Activated CD4-positive, alpha-beta T cell treated with anti-CD3 and anti-CD28 coated beads, Interleukin-2, amount 10 ng/mL, durations not matched to agents 24 days and 14 days (primary cell): ENCODE measurements at regions not wholly inside any gene's neighbourhood (a gene's known extent, or its start where the extent isn't known, plus 50 kb on each side); places are given as distances from the start of the nearest gene placed in this dataset.

Experiments used
- DNase-seq: peaks from one replicate; pipeline ENCODE4 v3.0.0; 2022
- H3K27ac Mint-ChIP-seq: one replicate; pipeline ENCODE4 v1.8.0; 2022; ENCODE audit warnings: mild to moderate bottlenecking, mixed read lengths
- H3K27me3 Mint-ChIP-seq: one replicate; pipeline ENCODE4 v1.8.0; 2022; ENCODE audit warnings: mixed read lengths
- H3K36me3 Mint-ChIP-seq: one replicate; pipeline ENCODE4 v1.8.0; 2022; ENCODE audit warnings: low read depth, mild to moderate bottlenecking, mixed read lengths
- H3K4me1 Mint-ChIP-seq: one replicate; pipeline ENCODE4 v1.8.0; 2021; ENCODE audit warnings: mixed read lengths
- H3K4me3 Mint-ChIP-seq: one replicate; pipeline ENCODE4 v1.8.0; 2022; ENCODE audit warnings: mild to moderate bottlenecking, moderate library complexity, mixed read lengths
- H3K9me3 Mint-ChIP-seq: one replicate; pipeline ENCODE4 v1.8.0; 2021; ENCODE audit warnings: mixed read lengths
- intact Hi-C: fragments of 100-400 bp; cut with micrococcal nuclease; formaldehyde crosslinking; loops from one replicate; pipeline ENCODE4 v1.15.1; 2023

GRCh38 chr14:101220921-101221510, 317.5 kb upstream of the RTL1 start:
- intact Hi-C loops = no loop called here
- H3K4me1 Mint-ChIP-seq = no peaks in the 10 kb centered on the region
- H3K27me3 Mint-ChIP-seq = no peaks in the 10 kb centered on the region
- no peaks in the 10 kb centered on the region for H3K9me3 Mint-ChIP-seq
- H3K36me3 Mint-ChIP-seq = no peaks in the 10 kb centered on the region
- H3K27ac Mint-ChIP-seq = no peak overlapping the region
- no peak for DNase-seq
- no peak overlapping the region for H3K4me3 Mint-ChIP-seq

- intact Hi-C loops = no loop called here
- H3K4me3 Mint-ChIP-seq = no peak overlapping the region
- H3K9me3 Mint-ChIP-seq = no peaks in the 10 kb centered on the region
- H3K36me3 Mint-ChIP-seq = no peaks in the 10 kb centered on the region
- no peaks in the 10 kb centered on the region for H3K4me1 Mint-ChIP-seq
- DNase-seq = no peak
- H3K27ac Mint-ChIP-seq = no peak overlapping the region
- H3K27me3 Mint-ChIP-seq = no peaks in the 10 kb centered on the region
Observed at GRCh38 chr14:101221549-101222160, 318.1 kb upstream of the RTL1 start.

- Mint-ChIP-seq H3K27me3 (no peaks in the 10 kb centered on the region), H3K4me3 (no peak overlapping the region), H3K4me1 (no peaks in the 10 kb centered on the region), H3K27ac (no peak overlapping the region), H3K9me3 (no peaks in the 10 kb centered on the region), H3K36me3 (no peaks in the 10 kb centered on the region)
- intact Hi-C loops = no loop called here
- DNase-seq = no peak
Observed at GRCh38 chr14:101222362-101223070, 319.0 kb upstream of the RTL1 start.

GRCh38 chr14:101223127-101223526, 319.6 kb upstream of the RTL1 start:
- Mint-ChIP-seq H3K27me3 (no peaks in the 10 kb centered on the region), H3K27ac (no peak overlapping the region), H3K36me3 (no peaks in the 10 kb centered on the region), H3K4me3 (no peak overlapping the region), H3K9me3 (no peaks in the 10 kb centered on the region), H3K4me1 (no peaks in the 10 kb centered on the region)
- DNase-seq = no peak
- intact Hi-C loops = no loop called here

GRCh38 chr14:101223561-101224162, 320.1 kb upstream of the RTL1 start:
- Mint-ChIP-seq H3K9me3 (no peaks in the 10 kb centered on the region), H3K27ac (no peak overlapping the region), H3K27me3 (no peaks in the 10 kb centered on the region), H3K36me3 (no peaks in the 10 kb centered on the region), H3K4me3 (no peak overlapping the region), H3K4me1 (no peaks in the 10 kb centered on the region)
- no peak for DNase-seq
- intact Hi-C loops = no loop called here

DNA sequence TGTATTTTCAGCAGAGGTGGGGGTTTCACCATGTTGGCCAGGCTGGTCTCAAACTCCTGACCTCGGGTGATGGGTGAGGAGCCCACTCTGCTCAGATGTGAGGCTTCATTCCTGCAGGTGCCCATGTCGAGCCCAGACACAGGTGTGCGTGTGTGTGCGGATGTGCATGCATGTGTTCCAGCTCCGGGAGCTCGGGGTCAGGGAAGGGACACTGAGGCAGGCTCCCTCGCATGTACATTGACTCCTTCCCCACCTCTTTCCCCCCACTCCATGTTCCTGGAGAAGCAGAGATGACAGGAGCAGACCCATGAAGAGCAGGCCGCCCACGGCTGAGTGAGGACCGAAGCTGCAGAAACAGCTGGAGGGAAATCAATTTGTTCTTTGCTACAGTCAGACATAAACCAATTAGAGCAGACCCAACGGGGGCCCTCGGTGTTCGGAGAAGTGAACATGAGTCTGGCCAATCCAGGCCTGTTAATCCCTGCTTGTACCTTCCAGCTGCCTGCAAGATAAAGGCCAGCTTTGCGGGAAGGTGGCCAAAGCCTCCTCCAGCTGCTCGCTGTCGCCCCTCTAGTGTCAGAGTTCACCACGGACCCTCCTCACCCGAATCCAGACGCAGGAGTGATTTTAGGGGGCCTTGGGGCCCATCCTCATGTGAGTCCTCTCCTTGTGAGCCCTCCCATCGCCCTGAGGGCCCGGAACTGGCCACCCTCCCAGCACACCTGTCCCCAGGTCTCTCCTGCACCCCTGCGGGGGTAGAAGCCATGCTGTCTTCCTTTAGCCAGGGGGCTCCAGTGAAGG, 321.0 kb upstream of the RTL1 start:
- no peak for DNase-seq
- no peaks in the 10 kb centered on the region for H3K27me3 Mint-ChIP-seq
- H3K4me1 Mint-ChIP-seq = no peaks in the 10 kb centered on the region
- H3K9me3 Mint-ChIP-seq = no peaks in the 10 kb centered on the region
- no peak overlapping the region for H3K4me3 Mint-ChIP-seq
- intact Hi-C loops = no loop called here
- no peak overlapping the region for H3K27ac Mint-ChIP-seq
- no peaks in the 10 kb centered on the region for H3K36me3 Mint-ChIP-seq

DNA sequence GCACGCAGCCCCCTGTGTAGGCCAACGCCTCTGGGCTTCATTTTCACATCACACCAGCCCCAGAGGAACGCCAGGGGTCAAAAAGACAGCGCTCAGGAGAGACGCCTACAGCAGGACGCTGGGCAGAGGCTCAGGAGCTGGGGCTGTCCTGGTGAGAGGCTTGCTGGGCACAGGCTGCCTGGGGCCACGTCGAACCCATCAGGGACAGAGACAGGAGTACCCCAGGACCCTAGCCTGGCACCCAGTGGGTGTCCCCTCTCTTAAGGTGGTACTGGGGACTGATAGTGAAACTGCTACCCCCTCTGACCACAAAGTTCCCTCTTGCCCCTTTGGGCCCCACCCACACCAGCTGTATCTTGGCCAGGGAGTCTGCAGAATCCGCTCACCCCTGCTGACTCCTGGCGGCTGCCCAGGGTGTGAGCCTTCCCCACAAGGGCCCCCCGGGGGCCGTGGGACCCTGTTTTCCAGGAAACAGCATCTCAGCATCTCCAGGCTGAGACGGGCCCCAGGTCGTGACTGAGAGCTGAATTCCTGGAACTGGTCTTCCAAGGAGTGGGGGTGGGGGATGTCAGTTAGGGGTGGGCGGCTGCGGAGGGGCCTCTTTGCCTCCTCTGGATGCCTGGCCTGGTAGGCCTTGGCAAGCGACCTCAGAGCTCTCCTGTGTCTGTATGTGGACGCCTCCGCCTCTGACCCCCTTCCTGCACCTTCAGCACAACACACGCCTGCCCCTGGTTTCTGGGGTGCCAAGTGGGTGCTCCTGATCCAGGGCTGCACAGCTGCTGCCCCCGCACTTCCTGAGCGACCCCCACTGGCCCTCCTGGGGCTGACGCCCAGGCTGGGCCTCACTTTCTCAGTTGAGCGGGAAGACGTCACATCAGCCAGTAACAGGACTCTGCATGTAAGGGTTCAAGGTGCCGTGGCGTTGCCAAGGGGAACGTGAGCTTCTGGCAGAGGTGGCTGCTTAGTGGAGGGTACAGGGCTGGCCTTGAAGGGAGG, 321.9 kb upstream of the RTL1 start:
- no peak for DNase-seq
- Mint-ChIP-seq H3K36me3 (no peaks in the 10 kb centered on the region), H3K4me3 (no peak overlapping the region), H3K27me3 (no peaks in the 10 kb centered on the region), H3K4me1 (no peaks in the 10 kb centered on the region), H3K27ac (no peak overlapping the region), H3K9me3 (no peaks in the 10 kb centered on the region)
- intact Hi-C loops = no loop called here

GRCh38 chr14:101226265-101226602, 322.7 kb upstream of the RTL1 start:
- H3K4me3 Mint-ChIP-seq = no peak overlapping the region
- no peaks in the 10 kb centered on the region for H3K9me3 Mint-ChIP-seq
- no peak for DNase-seq
- no peak overlapping the region for H3K27ac Mint-ChIP-seq
- no peaks in the 10 kb centered on the region for H3K4me1 Mint-ChIP-seq
- H3K27me3 Mint-ChIP-seq = no peaks in the 10 kb centered on the region
- intact Hi-C loops = no loop called here
- no peaks in the 10 kb centered on the region for H3K36me3 Mint-ChIP-seq

GRCh38 chr14:101226603-101227425, 323.3 kb upstream of the RTL1 start:
- Mint-ChIP-seq H3K4me3 (no peak overlapping the region), H3K36me3 (no peaks in the 10 kb centered on the region), H3K4me1 (no peaks in the 10 kb centered on the region), H3K27ac (no peak overlapping the region), H3K27me3 (no peaks in the 10 kb centered on the region), H3K9me3 (no peaks in the 10 kb centered on the region)
- DNase-seq = no peak
- intact Hi-C loops = no loop called here

GRCh38 chr14:101227611-101228594, 324.4 kb upstream of the RTL1 start:
- no peak for DNase-seq
- Mint-ChIP-seq H3K36me3 (no peaks in the 10 kb centered on the region), H3K9me3 (no peaks in the 10 kb centered on the region), H3K4me1 (no peaks in the 10 kb centered on the region), H3K27ac (no peak overlapping the region), H3K27me3 (no peaks in the 10 kb centered on the region), H3K4me3 (no peak overlapping the region)
- intact Hi-C loops = no loop called here

GRCh38 chr14:101228949-101229541, 325.5 kb upstream of the RTL1 start:
- no peak overlapping the region for H3K27ac Mint-ChIP-seq
- no peaks in the 10 kb centered on the region for H3K36me3 Mint-ChIP-seq
- H3K9me3 Mint-ChIP-seq = no peaks in the 10 kb centered on the region
- intact Hi-C loops = no loop called here
- no peak overlapping the region for H3K4me3 Mint-ChIP-seq
- DNase-seq = no peak
- no peaks in the 10 kb centered on the region for H3K27me3 Mint-ChIP-seq
- no peaks in the 10 kb centered on the region for H3K4me1 Mint-ChIP-seq
